ENCODE measurements at regions not wholly inside any gene's neighbourhood (a gene's known extent, or its start where the extent isn't known, plus 50 kb on each side); places are given as distances from the start of the nearest gene placed in this dataset.

- Histone ChIP-seq H3K27me3 (ENCODE audit: control insufficient read depth, low read length) (no peaks in the 10 kb centered on the region), H3F3A (ENCODE audit: control insufficient read depth, insufficient read depth) (no peaks in the 10 kb centered on the region), H3K4me2 (ENCODE audit: low read length) (no peak overlapping the region), H3K27ac (ENCODE audit: low read depth, low read length) (no peak overlapping the region), H3K4me3 (ENCODE audit: low read length) (no peak overlapping the region), H3K9me3 (ENCODE audit: control insufficient read depth, insufficient read depth, low read length) (no peaks in the 10 kb centered on the region), H3K9me2 (replicated peaks; ENCODE audit: control insufficient read depth, low read length) (no peaks in the 10 kb centered on the region), H3K79me2 (ENCODE audit: control insufficient read depth, low read length) (no peaks in the 10 kb centered on the region), H3K36me3 (ENCODE audit: control insufficient read depth, low read length) (no peaks in the 10 kb centered on the region), H3K4me1 (ENCODE audit: control insufficient read depth, low read length) (no peaks in the 10 kb centered on the region), H4K20me1 (ENCODE audit: control insufficient read depth, insufficient read depth, low read depth, low read length) (no peaks in the 10 kb centered on the region)
- TF ChIP-seq EZH2phosphoT487 (IDR thresholded peaks at IDR 0.05; ENCODE audit: borderline replicate concordance, low read length) = no peak
- no peak for TF ChIP-seq CTCF (IDR thresholded peaks at IDR 0.05; ENCODE audit: low read depth, low read length, poor library complexity, severe bottlenecking)
These were observed 343.4 kb downstream of the DNAH5 start for GRCh38 chr5:13601112-13601511.

GRCh38 chr5:13595978-13596377 lies 348.5 kb downstream of the DNAH5 start:
- Histone ChIP-seq H3K36me3 (ENCODE audit: control insufficient read depth, low read length) (no peaks in the 10 kb centered on the region), H3K4me1 (ENCODE audit: control insufficient read depth, low read length) (no peaks in the 10 kb centered on the region), H3K4me2 (ENCODE audit: low read length) (no peak overlapping the region), H3K4me3 (ENCODE audit: low read length) (no peak overlapping the region), H3K27ac (ENCODE audit: low read depth, low read length) (no peak overlapping the region), H3K79me2 (ENCODE audit: control insufficient read depth, low read length) (no peaks in the 10 kb centered on the region), H3K9me3 (ENCODE audit: control insufficient read depth, insufficient read depth, low read length) (no peaks in the 10 kb centered on the region), H3K9me2 (replicated peaks; ENCODE audit: control insufficient read depth, low read length) (no peaks in the 10 kb centered on the region), H3F3A (ENCODE audit: control insufficient read depth, insufficient read depth) (no peaks in the 10 kb centered on the region), H3K27me3 (ENCODE audit: control insufficient read depth, low read length) (no peaks in the 10 kb centered on the region), H4K20me1 (ENCODE audit: control insufficient read depth, insufficient read depth, low read depth, low read length) (no peaks in the 10 kb centered on the region)
- TF ChIP-seq EZH2phosphoT487 (IDR thresholded peaks at IDR 0.05; ENCODE audit: borderline replicate concordance, low read length) (no peak), CTCF (IDR thresholded peaks at IDR 0.05; ENCODE audit: low read depth, low read length, poor library complexity, severe bottlenecking) (no peak)

- no peak overlapping the region for H3K4me2 ChIP-seq (ENCODE audit: low read length)
- H3F3A ChIP-seq (ENCODE audit: control insufficient read depth, insufficient read depth) = no peaks in the 10 kb centered on the region
- H4K20me1 ChIP-seq (ENCODE audit: control insufficient read depth, insufficient read depth, low read depth, low read length) = no peaks in the 10 kb centered on the region
- no peaks in the 10 kb centered on the region; the same call in 1 of the 2 replicates for H3K9me2 ChIP-seq (replicated peaks; ENCODE audit: control insufficient read depth, low read length)
- H3K27me3 ChIP-seq (ENCODE audit: control insufficient read depth, low read length) = no peaks in the 10 kb centered on the region
- H3K4me3 ChIP-seq (ENCODE audit: low read length) = no peak overlapping the region
- no peak overlapping the region for H3K27ac ChIP-seq (ENCODE audit: low read depth, low read length)
- TF ChIP-seq CTCF (IDR thresholded peaks at IDR 0.05; ENCODE audit: low read depth, low read length, poor library complexity, severe bottlenecking) = no peak
- TF ChIP-seq EZH2phosphoT487 (IDR thresholded peaks at IDR 0.05; ENCODE audit: borderline replicate concordance, low read length) = no peak
- H3K4me1 ChIP-seq (ENCODE audit: control insufficient read depth, low read length) = no peaks in the 10 kb centered on the region
- no peaks in the 10 kb centered on the region for H3K36me3 ChIP-seq (ENCODE audit: control insufficient read depth, low read length)
- no peaks in the 10 kb centered on the region for H3K79me2 ChIP-seq (ENCODE audit: control insufficient read depth, low read length)
- H3K9me3 ChIP-seq (ENCODE audit: control insufficient read depth, insufficient read depth, low read length) = no peaks in the 10 kb centered on the region
These were observed 352.9 kb downstream of the DNAH5 start for GRCh38 chr5:13591621-13592020.

GRCh38 chr5:13585324-13585723 lies 359.2 kb downstream of the DNAH5 start:
- H3K4me1 ChIP-seq (ENCODE audit: control insufficient read depth, low read length) = no peaks in the 10 kb centered on the region
- H3K27me3 ChIP-seq (ENCODE audit: control insufficient read depth, low read length) = no peaks in the 10 kb centered on the region
- H3K36me3 ChIP-seq (ENCODE audit: control insufficient read depth, low read length) = no peaks in the 10 kb centered on the region
- H3F3A ChIP-seq (ENCODE audit: control insufficient read depth, insufficient read depth) = no peaks in the 10 kb centered on the region
- H3K27ac ChIP-seq (ENCODE audit: low read depth, low read length) = no peak overlapping the region
- H3K4me3 ChIP-seq (ENCODE audit: low read length) = no peak overlapping the region
- H3K9me2 ChIP-seq (replicated peaks; ENCODE audit: control insufficient read depth, low read length) = no peaks in the 10 kb centered on the region; the same call in 1 of the 2 replicates
- no peak for TF ChIP-seq CTCF (IDR thresholded peaks at IDR 0.05; ENCODE audit: low read depth, low read length, poor library complexity, severe bottlenecking)
- no peak for TF ChIP-seq EZH2phosphoT487 (IDR thresholded peaks at IDR 0.05; ENCODE audit: borderline replicate concordance, low read length)
- H3K4me2 ChIP-seq (ENCODE audit: low read length) = no peak overlapping the region
- no peaks in the 10 kb centered on the region for H3K9me3 ChIP-seq (ENCODE audit: control insufficient read depth, insufficient read depth, low read length)
- no peaks in the 10 kb centered on the region for H4K20me1 ChIP-seq (ENCODE audit: control insufficient read depth, insufficient read depth, low read depth, low read length)
- no peaks in the 10 kb centered on the region for H3K79me2 ChIP-seq (ENCODE audit: control insufficient read depth, low read length)

Data from DOHH2 (cell line).